Neutrophil (primary cell): ENCODE measurements at regions not wholly inside any gene's neighbourhood (a gene's known extent, or its start where the extent isn't known, plus 50 kb on each side); places are given as distances from the start of the nearest gene placed in this dataset.
"Not testable (repeated sequence)": the region's sequence is repeated elsewhere in the genome, so short reads cannot be mapped to it uniquely, and the experiment has no call there.

ENCODE experiments used
- H3K27ac ChIP-seq: fragments of 200-600 bp; sonication (generic); 2 replicates; pipeline ENCODE4 v1.5.1; 2016; ENCODE audit warnings: mild to moderate bottlenecking, moderate library complexity
- H3K27me3 ChIP-seq: fragments of 200-600 bp; sonication (generic); 2 replicates; pipeline ENCODE4 v1.6.0; 2016; ENCODE audit warnings: mild to moderate bottlenecking
- H3K36me3 ChIP-seq: fragments of 200-600 bp; sonication (generic); 2 replicates; pipeline ENCODE4 v1.5.1; 2017
- H3K4me1 ChIP-seq, 2 experiments: fragments of 200-600 bp in 1 of 2; sonication (generic) in 1 of 2; 1 replicate in 1 of 2; 2 replicates in 1 of 2; pipeline versions ENCODE4 v1.5.1 to v1.6.1; 2013 to 2016; ENCODE audit warnings: low read depth in 1 of 2, low read length in 1 of 2, mild to moderate bottlenecking in 1 of 2, moderate library complexity in 1 of 2; ENCODE audit not compliant: control insufficient read depth in 1 of 2, insufficient read depth in 1 of 2
- H3K4me3 ChIP-seq, 2 experiments: fragments of 200-600 bp in 1 of 2; sonication (generic) in 1 of 2; 1 replicate in 1 of 2; 2 replicates in 1 of 2; pipeline ENCODE4 v1.5.1; 2013 to 2016; ENCODE audit warnings: low read depth in 1 of 2, low read length in 1 of 2, mild to moderate bottlenecking in 1 of 2, moderate library complexity in 1 of 2
- H3K9me3 ChIP-seq: fragments of 200-600 bp; sonication (generic); 2 replicates; pipeline ENCODE4 v1.5.1; 2016
- CTCF ChIP-seq: fragments of 200-600 bp; sonication (generic); IDR thresholded peaks from 2 replicates; pipeline ENCODE4 v1.5.1; 2016; ENCODE audit warnings: antibody characterized with exemption

GRCh38 chr15:79501086-79501485, 69.0 kb downstream of the MINAR1 start:
- H3K36me3 ChIP-seq, result no peaks in the 10 kb centered on the region
- no peak for TF ChIP-seq CTCF
- no peaks in the 10 kb centered on the region for H3K9me3 ChIP-seq
- no peak overlapping the region for H3K4me3 ChIP-seq
- no peaks in the 10 kb centered on the region for H3K4me1 ChIP-seq
- no peak overlapping the region for H3K27ac ChIP-seq
- H3K27me3 ChIP-seq, result peaks cover 58% of the 10 kb centered on the region

DNA sequence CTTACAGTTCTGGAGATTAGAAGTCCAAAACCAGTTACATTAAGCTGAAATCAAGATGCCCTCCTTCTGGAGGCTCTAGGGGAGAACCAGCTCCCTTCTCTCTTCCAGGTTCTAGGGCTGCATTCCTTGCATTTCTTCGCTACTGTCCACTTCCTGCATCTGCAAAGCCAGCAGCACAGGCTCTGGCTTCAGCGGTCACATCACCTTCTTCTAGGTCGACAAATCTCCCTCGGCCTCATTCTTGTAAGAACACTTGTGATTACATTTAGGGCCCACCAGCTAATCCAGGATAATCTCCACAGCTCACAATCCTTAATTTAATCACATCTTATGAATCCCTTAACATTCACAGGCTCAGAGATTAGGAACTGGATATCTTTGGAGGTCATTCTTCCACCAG, 73.8 kb downstream of the MINAR1 start:
- Histone ChIP-seq H3K27me3 (peaks cover 54% of the 10 kb centered on the region), H3K4me3 (no peak overlapping the region), H3K4me1 (no peaks in the 10 kb centered on the region), H3K27ac (no peak overlapping the region), H3K9me3 (no peaks in the 10 kb centered on the region), H3K36me3 (no peaks in the 10 kb centered on the region)
- no peak for TF ChIP-seq CTCF

- peaks cover 67% of the 10 kb centered on the region for H3K27me3 ChIP-seq
- not testable (repeated sequence) for H3K4me1 ChIP-seq, H3K27ac ChIP-seq, H3K4me3 ChIP-seq, H3K9me3 ChIP-seq, H3K36me3 ChIP-seq
These were observed 80.7 kb downstream of the MINAR1 start for GRCh38 chr15:79512844-79513243.

DNA sequence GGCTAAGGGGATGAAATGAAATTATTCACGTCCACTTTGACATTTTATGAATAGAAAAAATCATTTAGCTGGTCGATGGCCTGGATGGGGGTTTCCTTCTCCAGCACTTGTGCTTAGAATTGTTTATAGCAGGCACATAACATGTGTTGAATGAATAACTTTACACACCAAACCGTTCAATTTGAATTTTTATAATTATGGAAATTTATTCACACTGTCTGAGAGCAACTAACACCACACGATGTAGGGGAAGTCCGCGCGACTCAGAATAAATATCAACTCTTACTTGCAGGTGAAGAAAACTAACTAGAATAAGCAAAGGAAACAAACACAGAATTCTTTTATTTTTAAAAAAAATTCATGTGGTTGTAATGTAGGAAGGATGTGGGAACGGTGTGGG, 81.3 kb downstream of the MINAR1 start:
- Histone ChIP-seq H3K36me3 (no peaks in the 10 kb centered on the region), H3K9me3 (no peaks in the 10 kb centered on the region), H3K27ac (no peak overlapping the region), H3K4me3 (no peak overlapping the region), H3K27me3 (peaks cover 67% of the 10 kb centered on the region), H3K4me1 (no peaks in the 10 kb centered on the region)
- TF ChIP-seq CTCF, result no peak

GRCh38 chr15:79513940-79514339, 81.8 kb downstream of the MINAR1 start:
- no peak overlapping the region for H3K27ac ChIP-seq
- no peaks in the 10 kb centered on the region for H3K36me3 ChIP-seq
- H3K4me1 ChIP-seq, result no peaks in the 10 kb centered on the region
- no peaks in the 10 kb centered on the region for H3K9me3 ChIP-seq
- no peak overlapping the region for H3K4me3 ChIP-seq
- no peak for TF ChIP-seq CTCF
- H3K27me3 ChIP-seq, result peaks cover 66% of the 10 kb centered on the region

DNA sequence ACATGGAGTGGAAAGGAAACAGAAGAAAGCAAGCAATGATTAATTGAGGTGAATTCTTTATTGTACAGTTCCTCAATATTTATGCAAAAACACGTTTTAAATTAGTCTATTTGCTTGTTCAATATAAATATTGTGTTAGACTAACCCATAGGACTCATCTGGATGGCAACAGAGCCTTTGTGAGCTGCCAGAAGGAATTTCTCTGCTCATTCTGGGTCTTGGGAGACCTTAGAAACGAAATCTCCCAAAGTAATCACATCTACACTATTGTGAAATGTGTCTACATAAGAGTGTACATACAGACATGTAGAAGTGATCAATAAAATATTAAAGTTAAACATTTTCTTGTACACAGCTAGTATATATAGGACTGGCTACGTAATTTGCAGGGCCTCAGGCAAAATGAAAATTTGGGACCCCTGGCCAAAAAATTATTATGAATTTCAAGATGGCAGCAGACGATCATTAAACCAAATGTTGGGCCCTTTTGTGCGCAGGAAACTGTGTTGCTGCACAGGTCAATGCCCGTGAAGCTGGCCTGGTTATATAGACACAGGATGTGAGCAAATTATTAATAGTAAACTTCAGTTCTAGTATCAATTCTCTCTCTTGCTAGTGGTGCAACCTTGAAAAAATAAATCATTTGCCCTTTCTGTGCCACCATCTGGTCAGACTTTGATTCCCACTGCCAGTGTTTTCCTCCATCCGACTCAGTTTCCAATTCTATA, 83.3 kb downstream of the MINAR1 start:
- H3K4me1 ChIP-seq, result no peaks in the 10 kb centered on the region
- H3K9me3 ChIP-seq, result no peaks in the 10 kb centered on the region
- no peak overlapping the region for H3K27ac ChIP-seq
- H3K4me3 ChIP-seq, result no peak overlapping the region
- no peaks in the 10 kb centered on the region for H3K36me3 ChIP-seq
- TF ChIP-seq CTCF, result no peak
- peaks cover 65% of the 10 kb centered on the region for H3K27me3 ChIP-seq
